ENCODE measurements at regions not wholly inside any gene's neighbourhood (a gene's known extent, or its start where the extent isn't known, plus 50 kb on each side); places are given as distances from the start of the nearest gene placed in this dataset.

GRCh38 chr2:8256905-8257304, 425.0 kb upstream of the ID2 start:
- no peak for DNase-seq

GRCh38 chr2:8257502-8257901, 424.4 kb upstream of the ID2 start:
- DNase-seq, result no peak

GRCh38 chr2:8258406-8258805, 423.4 kb upstream of the ID2 start:
- DNase-seq, result no peak

- no peak for DNase-seq
These were observed 422.6 kb upstream of the ID2 start for GRCh38 chr2:8259106-8259840.

- DNase-seq, result no peak
These were observed 422.0 kb upstream of the ID2 start for GRCh38 chr2:8259841-8260178.

- DNase-seq, result no peak
These were observed 421.6 kb upstream of the ID2 start for GRCh38 chr2:8260213-8260612.

GRCh38 chr2:8263901-8264300, 418.0 kb upstream of the ID2 start:
- no peak for DNase-seq

GRCh38 chr2:8264981-8265380, 416.9 kb upstream of the ID2 start:
- no peak for DNase-seq

GRCh38 chr2:8265476-8266226, 416.2 kb upstream of the ID2 start:
- DNase-seq, result no peak

- no peak for DNase-seq
These were observed 415.3 kb upstream of the ID2 start for GRCh38 chr2:8266563-8266962.

GRCh38 chr2:8267048-8267447, 414.8 kb upstream of the ID2 start:
- no peak for DNase-seq

- no peak for DNase-seq
These were observed 414.1 kb upstream of the ID2 start for GRCh38 chr2:8267721-8268120.

GRCh38 chr2:8268172-8268783, 413.6 kb upstream of the ID2 start:
- no peak for DNase-seq

- no peak for DNase-seq
These were observed 411.2 kb upstream of the ID2 start for GRCh38 chr2:8270699-8271098.

GRCh38 chr2:8271461-8271860, 410.4 kb upstream of the ID2 start:
- DNase-seq, result no peak

GRCh38 chr2:8276026-8276425, 405.8 kb upstream of the ID2 start:
- DNase-seq, result no peak

GRCh38 chr2:8277921-8278571, 403.8 kb upstream of the ID2 start:
- DNase-seq, result no peak

GRCh38 chr2:8278709-8279354, 403.0 kb upstream of the ID2 start:
- no peak for DNase-seq

- DNase-seq, result no peak
These were observed 402.4 kb upstream of the ID2 start for GRCh38 chr2:8279506-8279905.

GRCh38 chr2:8281234-8281633, 400.6 kb upstream of the ID2 start:
- no peak for DNase-seq

- no peak for DNase-seq
These were observed 399.7 kb upstream of the ID2 start for GRCh38 chr2:8281950-8282857.

Measured in left kidney (tissue), 1 donor.